Umbilical cord (tissue), 1 donor: ENCODE measurements at regions not wholly inside any gene's neighbourhood (a gene's known extent, or its start where the extent isn't known, plus 50 kb on each side); places are given as distances from the start of the nearest gene placed in this dataset.
"Not testable (repeated sequence)": the region's sequence is repeated elsewhere in the genome, so short reads cannot be mapped to it uniquely, and the experiment has no call there.

Experiments
- DNase-seq: peaks from one replicate; pipeline ENCODE4 v3.0.0-alpha.2; 2015; ENCODE audit warnings: low spot score

DNA sequence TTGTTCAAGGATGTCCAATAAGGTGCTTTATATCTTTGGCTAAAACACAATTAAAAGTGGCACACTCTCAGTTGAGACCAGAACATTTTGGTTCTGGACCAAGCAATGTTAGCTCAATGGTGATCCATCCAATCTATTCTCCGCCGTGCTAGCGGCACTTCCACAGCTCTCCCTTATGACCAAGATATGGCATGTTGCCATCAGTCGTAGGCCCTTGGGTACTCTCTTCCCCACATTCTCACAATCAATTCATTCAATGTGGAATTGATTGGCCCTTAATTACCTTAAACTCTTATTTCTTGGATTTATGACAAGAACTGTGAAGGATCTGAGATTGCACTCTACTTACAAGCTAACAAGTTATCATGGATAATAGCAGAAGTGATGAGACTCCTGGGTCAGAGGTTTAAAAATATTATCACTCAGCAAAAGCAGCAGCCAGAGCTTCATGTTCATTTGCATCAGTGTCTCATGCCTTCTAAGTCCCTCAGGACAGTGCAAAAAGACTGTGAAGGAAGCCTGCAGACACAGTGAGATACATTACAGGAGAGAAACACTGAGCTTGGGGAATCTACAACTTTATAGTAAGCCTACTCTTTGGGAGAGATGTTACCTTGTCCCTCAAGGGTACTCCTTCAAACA lies 80.0 kb upstream of the ARG1 start:
- DNase-seq = no peak

DNA sequence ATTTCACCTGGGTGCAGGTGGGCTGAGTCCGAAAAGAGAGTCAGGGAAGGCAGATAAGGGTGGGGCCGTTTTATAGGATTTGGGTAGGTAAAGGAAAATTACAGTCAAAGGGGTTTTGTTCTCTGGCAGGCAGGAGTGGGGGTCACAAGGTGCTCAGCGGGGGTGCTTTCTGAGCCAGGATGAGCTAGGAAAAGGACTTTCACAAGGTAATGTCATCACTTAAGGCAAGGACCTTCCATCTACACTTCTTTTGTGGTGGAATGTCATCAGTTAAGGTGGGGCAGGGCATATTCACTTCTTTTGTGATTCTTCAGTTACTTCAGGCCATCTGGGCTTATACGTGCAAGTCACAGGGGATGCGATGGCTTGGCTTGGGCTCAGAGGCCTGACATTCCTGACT lies 68.6 kb upstream of the ARG1 start:
- DNase-seq = not testable (repeated sequence)

GRCh38 chr6:131510094-131510493 lies 62.9 kb upstream of the ARG1 start:
- DNase-seq = no peak

- no peak for DNase-seq
Measured at GRCh38 chr6:131510591-131510990, 62.4 kb upstream of the ARG1 start.

GRCh38 chr6:131519670-131520436 lies 53.2 kb upstream of the ARG1 start:
- no peak for DNase-seq
